ACHN (cell line): ENCODE measurements at regions not wholly inside any gene's neighbourhood (a gene's known extent, or its start where the extent isn't known, plus 50 kb on each side); places are given as distances from the start of the nearest gene placed in this dataset.

Experiments
- DNase-seq: peaks from one replicate; pipeline ENCODE4 v3.0.0-alpha.2; 2015
- in situ Hi-C: cut with HindIII; loops from 2 replicates; pipeline ENCODE4 v1.10.0; 2017; ENCODE audit warnings: low sequenced_read_pairs, low pct_ligation_motif_present, low pct_unique_long_range_greater_than_20kb

DNA sequence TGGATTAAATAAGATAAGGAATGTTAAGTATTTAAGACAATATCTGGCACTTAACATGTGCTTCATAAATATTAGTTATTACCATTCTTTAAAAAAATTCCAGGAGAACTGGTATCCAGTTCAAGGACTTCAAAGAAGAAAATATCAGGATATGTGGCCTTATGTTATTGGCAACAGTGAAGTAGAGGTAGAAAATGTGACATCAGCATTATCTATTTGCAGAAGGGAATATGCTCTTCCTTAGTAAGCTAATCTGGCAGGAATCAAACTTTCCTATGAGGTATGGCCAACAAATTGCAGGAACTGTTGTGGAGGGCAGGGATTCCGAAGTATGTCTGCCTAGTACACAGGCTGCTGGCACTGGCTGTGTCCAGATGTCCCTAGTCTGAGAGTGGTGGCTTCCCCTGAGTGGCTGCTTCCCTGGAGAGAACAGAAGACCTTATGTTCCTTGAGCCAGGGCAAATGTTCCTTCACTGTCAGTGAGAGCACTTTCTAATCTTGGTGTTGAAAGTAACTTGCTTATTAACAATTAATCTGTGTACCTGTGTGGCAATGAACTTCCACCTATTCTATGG lies 351.7 kb upstream of the THRB start:
- DNase-seq = no peak
- in situ Hi-C loops = no loop called here

DNA sequence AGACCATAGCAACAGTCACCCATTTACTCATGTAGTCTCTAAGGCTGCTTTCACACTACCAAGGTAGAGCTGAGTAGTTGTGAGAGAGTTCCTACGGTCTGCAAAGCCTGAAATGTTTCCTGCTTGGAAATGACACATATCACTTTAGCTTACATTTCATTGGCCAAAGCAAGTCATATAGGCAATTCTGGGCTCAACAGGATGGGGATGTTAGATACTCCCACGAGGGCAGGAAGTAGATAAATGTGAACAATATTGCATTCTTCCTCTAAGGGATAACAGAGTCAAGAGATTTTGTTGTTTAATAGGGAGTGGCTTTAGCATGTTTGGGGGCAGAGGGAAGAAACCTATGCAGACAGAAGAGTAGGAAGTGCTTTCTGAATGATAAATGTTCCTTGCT lies 355.6 kb upstream of the THRB start:
- in situ Hi-C loops = no loop called here
- DNase-seq = no peak

DNA sequence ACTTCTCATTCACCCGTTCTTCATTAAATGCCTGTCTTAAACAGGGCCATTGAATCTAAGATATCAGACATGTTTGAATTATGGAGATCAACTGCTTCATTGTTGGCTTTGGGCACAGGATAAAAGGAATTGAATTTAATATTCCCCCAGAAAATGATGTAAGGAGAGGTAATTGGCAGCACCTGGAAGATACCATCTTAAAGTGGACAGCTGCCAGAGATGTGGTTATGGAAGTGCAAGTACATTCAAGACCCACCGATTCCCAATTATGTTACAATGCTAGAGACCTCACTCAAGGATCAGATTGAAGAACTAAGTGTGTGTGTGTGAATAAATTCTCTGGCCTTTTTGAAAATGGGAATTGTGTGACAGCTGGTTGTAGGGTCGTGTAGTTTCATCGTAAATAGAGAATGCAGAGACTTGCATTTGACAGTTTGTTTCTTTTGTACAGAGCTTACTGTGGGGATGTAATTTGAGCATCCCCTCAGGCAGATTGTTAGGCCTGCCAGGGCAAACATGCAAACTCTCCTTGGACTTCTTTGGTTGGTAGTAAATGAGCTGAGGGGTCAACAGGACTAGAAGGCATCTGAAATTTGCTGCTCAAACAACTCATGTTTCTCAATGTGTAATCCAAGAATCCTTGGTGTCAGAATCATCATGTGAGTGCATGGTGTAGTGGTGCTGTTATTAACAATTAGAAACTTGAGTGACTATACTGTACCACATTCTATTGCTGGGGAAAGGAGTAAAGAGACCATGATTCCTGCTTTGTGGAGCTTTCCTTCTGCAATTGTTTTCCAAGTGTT lies 359.2 kb upstream of the THRB start:
- DNase-seq = no peak
- in situ Hi-C loops = no loop called here

DNA sequence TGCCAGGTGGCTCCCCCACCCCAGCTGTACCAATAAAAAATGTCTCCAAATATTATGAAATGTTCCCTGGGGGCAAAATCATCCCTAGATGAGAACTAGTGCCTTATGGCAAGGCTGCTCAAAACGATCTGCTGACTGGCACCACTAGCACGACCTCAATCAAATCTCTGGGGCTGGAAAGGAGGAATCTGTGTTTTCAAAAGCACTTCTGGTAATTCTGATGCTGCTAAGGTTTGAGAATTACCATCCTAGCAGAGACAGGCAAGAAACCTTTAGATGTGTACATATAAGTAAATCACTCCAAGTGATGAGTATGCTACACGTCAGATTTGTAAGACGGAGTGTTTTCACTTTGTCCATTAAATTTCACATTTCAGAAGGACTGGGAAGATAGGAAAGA lies 360.1 kb upstream of the THRB start:
- no peak for DNase-seq

DNA sequence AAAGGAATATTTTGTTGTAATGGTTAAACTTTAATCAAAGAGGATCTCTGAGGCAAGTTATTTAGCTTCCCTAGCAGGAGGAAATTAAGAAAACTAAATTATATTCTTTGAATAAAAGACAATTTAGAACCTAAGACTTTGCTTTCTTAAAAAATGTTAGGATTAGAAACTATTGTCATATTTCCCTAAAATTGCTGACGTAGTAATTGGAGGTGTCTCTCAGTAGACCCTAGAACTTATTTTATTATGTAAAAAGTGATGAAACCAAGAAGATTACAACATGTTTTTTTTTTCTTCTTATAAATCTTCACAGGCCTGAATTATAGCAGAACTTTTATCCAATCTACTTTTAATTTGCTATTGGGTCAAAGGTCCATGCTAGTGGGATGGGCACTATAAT lies 363.3 kb upstream of the THRB start:
- DNase-seq = no peak
- in situ Hi-C loops = no loop called here

More for the DNA sequence above, 360.1 kb upstream of the THRB start:
- in situ Hi-C loops = no loop called here

DNA sequence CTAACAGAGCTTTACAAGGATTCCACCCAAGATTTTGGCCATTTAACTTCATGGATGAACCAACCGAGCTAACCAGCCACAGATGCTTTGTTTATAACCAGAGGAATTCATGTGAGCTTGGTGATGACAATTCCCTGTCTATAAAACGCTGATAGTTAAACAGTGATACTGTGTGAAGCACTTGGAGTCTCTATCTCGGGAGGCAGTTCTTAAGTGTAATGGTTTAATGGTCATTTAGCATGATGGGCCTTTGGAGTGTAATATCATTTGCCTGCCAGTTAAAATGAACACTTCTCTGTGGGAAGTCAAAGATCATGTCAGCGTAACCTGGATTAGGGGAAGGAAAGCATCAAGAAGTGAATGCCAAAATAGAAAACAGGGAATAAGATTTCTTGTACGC lies 368.6 kb upstream of the THRB start:
- in situ Hi-C loops = no loop called here
- no peak for DNase-seq

DNA sequence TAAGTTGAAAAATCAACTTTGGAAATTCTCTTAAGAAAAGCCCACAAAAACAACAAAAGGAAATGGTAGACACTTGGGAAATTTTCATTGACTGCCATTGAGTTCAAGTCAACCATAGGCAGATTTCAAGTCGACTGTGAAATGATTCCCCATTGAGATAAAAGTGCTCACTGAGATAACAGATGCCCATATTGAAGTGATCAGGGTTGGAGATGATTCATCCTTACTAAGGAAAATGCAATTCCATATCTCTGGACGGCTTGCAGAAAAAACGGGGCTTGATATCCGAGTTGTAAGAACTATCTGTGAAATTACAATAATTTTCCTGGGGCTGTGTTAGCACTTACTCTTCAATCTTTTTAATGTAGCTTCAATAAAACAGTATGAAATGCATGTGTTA lies 373.1 kb upstream of the THRB start:
- no peak for DNase-seq
- in situ Hi-C loops = no loop called here

DNA sequence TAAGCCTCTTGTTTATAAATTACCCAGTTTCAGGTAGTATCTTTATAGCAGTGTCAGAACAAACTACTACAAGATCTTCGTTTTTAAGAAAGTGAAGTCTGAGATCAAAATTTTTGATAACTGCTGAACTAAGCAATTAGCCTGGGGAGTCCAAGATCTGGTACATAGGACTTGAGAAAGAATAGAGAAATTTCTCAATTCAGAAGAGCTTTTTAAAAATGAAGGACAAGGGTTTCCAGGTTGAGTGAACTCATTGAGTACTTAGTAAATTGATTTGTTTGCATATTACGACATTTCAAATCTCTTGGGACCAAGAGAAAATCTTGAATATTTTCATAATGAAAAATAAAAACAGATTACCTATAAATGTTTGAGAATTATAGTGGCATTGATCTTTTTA lies 386.6 kb upstream of the THRB start:
- DNase-seq = no peak
- in situ Hi-C loops = no loop called here

DNA sequence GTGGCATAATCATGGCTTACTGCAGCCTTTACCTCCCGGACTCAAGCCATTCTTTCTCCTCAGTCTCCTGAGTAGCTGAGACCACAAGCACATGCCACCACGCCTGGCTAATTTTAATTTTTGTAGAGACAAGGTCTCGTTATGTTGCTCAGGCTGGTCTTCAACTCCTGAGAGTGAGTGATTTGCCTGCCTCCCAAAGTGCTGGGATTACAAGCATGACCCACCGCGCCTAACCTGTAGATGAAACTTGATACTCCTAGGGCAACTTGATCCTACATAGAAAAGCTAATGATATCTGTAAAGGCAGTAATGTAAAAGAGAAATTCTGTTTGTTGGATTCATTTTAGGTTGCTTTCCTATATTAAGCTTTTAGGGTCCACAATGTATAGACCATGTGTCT lies 391.9 kb upstream of the THRB start:
- no peak for DNase-seq
- in situ Hi-C loops = no loop called here

DNA sequence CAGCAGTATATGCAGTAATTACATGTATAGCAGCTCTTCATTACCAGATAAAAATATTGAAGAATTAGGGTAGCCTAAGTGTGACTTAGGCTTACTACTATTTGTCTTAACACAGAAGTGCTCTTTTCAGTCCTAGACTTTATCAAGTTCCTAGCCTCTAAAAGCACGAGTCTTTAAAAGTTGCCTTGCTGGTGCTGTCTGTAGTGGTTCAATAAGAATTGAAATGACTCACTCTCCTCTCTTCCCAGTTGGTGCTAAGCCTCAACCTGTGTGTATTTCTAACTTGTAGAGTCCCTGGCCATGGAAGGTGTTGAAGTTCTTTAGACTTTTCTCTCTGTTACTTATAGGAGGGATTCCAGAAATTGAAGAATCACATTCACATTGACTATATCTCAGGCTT lies 395.4 kb upstream of the THRB start:
- in situ Hi-C loops = no loop called here
- DNase-seq = no peak

DNA sequence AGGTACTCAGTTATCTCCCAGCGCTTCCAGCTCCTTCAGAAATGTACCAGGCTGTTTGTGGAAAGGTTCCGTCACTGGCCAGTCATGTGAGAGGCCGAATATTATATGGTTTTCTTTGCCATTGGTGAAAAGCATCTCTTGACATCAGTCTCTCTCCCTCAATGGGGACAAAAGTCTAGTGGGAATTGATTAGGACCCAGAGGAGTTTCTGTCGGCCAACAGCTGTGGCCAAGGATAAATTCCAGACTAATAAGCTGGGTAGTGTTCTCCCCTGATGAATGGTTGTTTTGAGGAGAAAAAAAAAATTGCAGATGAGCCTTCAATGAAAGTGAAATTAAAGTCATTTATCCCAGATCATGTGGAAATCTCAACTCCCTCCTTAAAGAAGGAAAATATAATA lies 404.7 kb upstream of the THRB start:
- no peak for DNase-seq
- in situ Hi-C loops = no loop called here

DNA sequence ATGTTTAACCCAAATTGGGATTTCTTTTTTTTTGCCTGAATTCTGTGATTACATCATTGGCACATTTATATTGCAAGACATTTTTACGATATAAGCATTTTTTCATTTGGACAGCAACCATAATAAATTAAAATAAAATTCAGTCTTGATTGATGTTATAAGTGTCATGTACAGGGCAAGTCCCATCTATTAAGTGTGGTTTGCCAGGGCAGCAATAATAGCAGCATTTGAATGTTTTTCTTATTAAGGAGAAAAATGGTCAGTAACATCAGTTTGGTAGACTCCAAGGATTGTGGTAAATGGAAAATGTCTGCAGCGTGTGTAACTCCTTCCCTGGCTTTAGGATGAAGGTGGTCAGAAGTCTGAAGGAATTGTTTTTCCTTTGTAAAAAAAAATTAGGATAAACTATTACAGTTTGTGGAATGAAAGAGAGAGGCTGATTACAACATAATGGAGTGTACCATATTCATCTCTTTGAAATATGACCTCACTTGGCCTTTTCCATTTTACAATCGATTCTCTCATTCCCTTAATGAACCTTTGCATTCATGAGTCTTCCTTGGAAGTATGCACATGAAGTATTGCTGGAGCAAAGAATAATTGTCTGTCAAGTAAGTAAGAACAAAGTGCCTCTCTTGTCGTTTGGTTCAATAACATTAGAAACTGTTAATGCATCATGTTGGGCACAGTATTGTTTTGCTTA lies 405.4 kb upstream of the THRB start:
- DNase-seq = no peak
- in situ Hi-C loops = no loop called here

DNA sequence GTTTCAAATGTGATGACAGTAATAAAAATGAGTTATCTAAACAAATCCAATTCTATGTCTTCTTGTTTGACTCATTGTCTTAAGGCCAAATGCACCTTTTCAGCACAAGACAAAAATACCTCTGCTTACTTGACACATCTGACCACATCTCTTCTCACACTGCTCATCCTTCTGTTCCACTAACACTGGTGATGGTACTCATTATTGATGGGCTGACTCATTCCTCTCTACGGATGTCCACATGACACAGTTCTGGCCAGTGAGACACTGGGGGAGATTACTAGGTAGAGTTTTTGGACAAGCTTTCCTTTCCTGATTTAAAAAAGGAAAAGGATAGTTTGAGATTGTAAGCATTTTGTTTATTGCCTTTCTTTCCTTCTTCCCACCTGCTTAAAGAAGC lies 410.6 kb upstream of the THRB start:
- no peak for DNase-seq
- in situ Hi-C loops = no loop called here

DNA sequence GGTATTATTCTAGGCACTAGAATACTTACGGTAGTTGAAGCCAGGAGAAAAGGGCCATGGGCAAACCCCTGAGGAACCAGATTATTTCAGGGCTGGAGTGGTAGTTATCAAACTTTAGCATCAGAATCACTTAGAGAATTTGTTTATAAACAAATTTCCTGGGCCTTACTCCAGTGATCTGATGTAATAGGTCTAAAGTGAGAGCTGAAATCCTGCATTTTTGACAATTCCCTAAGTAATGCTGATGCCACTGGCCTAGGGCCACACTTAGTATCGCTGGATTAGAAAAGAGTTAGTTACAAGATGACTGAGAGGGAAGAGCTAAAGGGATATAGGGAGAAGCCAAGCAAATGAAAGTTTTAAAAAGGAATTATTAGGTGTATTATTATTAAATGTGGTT lies 412.5 kb upstream of the THRB start:
- in situ Hi-C loops = no loop called here
- no peak for DNase-seq

DNA sequence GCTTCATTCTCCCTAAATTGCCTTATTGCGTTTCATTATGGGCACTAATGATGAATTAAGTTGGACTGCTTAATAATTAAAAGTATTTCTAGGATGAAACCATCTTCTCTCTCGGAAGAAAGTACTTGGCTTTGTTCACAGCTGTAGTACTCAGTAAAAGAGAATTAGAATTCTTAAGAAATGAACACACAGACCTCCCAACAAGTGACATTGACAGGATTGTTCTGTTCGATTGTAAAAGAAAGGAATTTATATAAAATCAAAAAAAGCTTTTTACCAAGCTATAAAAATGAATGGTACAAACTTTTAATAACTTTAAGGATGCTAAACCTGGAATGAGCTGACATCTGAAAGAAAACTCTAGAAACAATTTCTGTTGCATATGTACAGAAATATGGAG lies 416.4 kb upstream of the THRB start:
- in situ Hi-C loops = no loop called here
- no peak for DNase-seq

DNA sequence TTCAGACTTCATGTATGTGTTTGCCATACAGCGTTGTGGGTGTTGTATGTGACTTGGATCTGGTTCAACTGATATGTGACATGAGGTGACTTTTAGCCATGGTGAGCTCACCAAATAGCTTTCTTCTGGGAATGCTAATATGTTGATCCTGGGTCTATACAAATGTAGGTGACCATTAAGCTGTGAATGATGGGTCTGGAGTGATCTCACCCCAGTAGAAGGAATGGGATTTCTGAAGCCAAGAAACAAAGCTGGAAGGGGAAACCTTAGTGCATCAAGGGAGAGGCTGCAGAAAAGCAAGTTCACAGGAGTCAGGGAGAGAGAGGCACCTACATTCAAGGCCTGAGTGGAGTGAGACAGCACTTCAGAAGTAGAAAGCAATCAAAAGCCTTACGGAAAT lies 421.0 kb upstream of the THRB start:
- in situ Hi-C loops = no loop called here
- DNase-seq = no peak

DNA sequence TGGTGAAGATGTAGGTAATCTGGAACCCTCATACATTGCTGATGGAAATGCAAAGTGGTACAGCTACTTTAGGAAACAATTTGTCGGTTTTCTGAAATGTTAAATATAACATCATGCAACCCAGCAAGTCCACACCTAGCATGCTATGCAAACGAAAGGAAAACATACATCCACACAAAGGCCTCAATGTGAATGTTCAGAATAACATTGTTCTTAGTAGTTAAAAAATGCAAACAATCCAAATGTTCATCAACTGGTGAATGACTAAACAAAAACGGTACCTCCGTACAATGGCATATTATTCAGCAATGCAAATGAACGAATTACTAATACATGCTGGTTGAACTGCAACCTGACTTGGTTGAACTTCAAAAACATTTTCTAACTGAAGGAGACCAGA lies 423.3 kb upstream of the THRB start:
- in situ Hi-C loops = no loop called here
- no peak for DNase-seq

DNA sequence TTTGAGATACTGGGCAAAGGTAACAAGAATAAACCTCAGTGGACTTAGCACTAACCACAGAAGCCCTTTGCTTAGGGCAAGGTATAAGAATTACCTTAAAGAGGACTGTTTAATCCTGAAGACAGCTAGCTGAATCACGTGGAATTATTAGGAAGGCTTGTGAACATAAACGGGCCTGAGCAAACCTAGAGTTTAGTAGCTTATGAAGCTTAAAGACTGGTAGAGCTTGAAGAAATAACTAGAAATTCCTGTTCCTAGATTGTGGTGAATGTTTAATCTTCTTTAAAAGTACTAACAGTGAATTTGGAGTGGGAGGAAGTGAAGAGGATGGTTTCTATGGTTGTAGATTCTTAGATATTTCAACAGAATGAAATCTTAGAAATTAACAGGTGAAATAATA lies 428.9 kb upstream of the THRB start:
- DNase-seq = no peak
- in situ Hi-C loops = no loop called here

DNA sequence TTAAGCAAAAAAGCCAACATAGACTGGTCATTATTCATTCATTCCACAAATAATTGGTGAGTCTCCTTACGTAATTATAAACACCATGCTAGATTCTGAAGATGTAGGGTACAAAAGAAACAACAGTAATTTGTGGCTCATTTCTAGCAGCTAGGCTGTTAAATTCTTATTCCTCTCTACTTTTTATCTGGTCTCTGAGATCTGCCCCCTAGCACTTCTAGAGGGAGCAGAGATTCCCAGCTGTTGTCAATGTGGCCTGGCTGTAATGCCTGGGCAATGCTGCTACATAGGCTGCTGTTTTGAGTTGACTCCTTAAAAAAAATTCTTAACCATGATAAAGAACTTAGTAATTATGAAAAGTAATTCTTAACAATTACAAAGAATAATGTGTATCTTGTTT lies 434.9 kb upstream of the THRB start:
- DNase-seq = no peak
- in situ Hi-C loops = no loop called here

DNA sequence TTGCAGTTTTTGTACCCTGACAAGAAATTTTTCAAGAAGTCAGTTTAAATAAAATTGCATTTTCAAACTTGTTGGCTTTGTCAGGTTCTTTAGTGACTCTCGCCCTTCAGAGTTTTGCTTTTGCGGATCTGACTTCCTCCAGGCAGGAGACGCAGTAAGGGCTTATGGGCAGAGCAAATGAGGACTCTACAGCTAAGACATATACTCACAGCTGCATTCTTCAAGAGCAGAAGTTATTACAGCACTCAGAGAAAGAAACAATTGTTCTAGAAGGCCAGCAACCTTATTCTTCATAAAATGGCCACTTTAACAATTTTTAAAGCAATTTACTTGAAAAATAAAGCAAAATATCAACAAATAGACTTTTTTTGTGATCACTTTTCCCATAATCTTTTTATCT lies 438.8 kb upstream of the THRB start:
- in situ Hi-C loops = no loop called here
- DNase-seq = no peak
